MM.1S (cell line): ENCODE measurements at regions not wholly inside any gene's neighbourhood (a gene's known extent, or its start where the extent isn't known, plus 50 kb on each side); places are given as distances from the start of the nearest gene placed in this dataset.

ENCODE experiments used
- DNase-seq: peaks from one replicate; pipeline ENCODE4 v3.0.0-alpha.2; 2015
- H2AFZ ChIP-seq: fragments of 300-600 bp; sonication (generic); 2 replicates; pipeline ENCODE4 v1.6.0; 2016; ENCODE audit warnings: antibody characterized with exemption, low read length
- H3F3A ChIP-seq: fragments of 300-600 bp; sonication (generic); 2 replicates; pipeline ENCODE4 v1.6.1; 2016; ENCODE audit warnings: mild to moderate bottlenecking, antibody characterized with exemption, low read length, moderate library complexity, mixed read lengths; ENCODE audit not compliant: insufficient read depth
- H3K27ac ChIP-seq: fragments of 300-600 bp; sonication (generic); 2 replicates; pipeline ENCODE4 v1.5.1; 2016; ENCODE audit warnings: mild to moderate bottlenecking, low read length
- H3K27me3 ChIP-seq: fragments of 300-600 bp; sonication (generic); replicated peaks from 2 replicates; pipeline ENCODE4 v1.6.0; 2016; ENCODE audit warnings: low read length; ENCODE audit not compliant: insufficient read depth
- H3K36me3 ChIP-seq: fragments of 300-600 bp; sonication (generic); replicated peaks from 2 replicates; pipeline ENCODE4 v1.6.1; 2016; ENCODE audit warnings: mild to moderate bottlenecking, low read length, mixed read lengths; ENCODE audit not compliant: insufficient read depth
- H3K4me1 ChIP-seq: fragments of 300-600 bp; sonication (generic); 2 replicates; pipeline ENCODE4 v1.6.1; 2016; ENCODE audit warnings: low read length, mixed read lengths
- H3K4me2 ChIP-seq: fragments of 300-600 bp; sonication (generic); 2 replicates; pipeline ENCODE4 v1.6.0; 2016; ENCODE audit warnings: low read depth, low read length
- H3K4me3 ChIP-seq: fragments of 300-600 bp; sonication (generic); 2 replicates; pipeline ENCODE4 v1.5.1; 2016; ENCODE audit warnings: low read length, mixed read lengths
- H3K79me2 ChIP-seq: fragments of 300-600 bp; sonication (generic); 2 replicates; pipeline ENCODE4 v1.6.1; 2016; ENCODE audit warnings: mixed run types, low read length, mixed read lengths
- H3K9ac ChIP-seq: fragments of 300-600 bp; sonication (generic); 2 replicates; pipeline ENCODE4 v1.6.1; 2016; ENCODE audit warnings: low read length, mixed read lengths
- H3K9me2 ChIP-seq: fragments of 300-600 bp; sonication (generic); replicated peaks from 2 replicates; pipeline ENCODE4 v1.6.1; 2016; ENCODE audit warnings: mild to moderate bottlenecking, low read length, mixed read lengths; ENCODE audit not compliant: insufficient read depth
- H3K9me3 ChIP-seq: fragments of 300-600 bp; sonication (generic); replicated peaks from 2 replicates; pipeline ENCODE4 v1.6.1; 2016; ENCODE audit warnings: mild to moderate bottlenecking, low read length, mixed read lengths; ENCODE audit not compliant: insufficient read depth
- H4K20me1 ChIP-seq: fragments of 300-600 bp; sonication (generic); 2 replicates; pipeline ENCODE4 v1.6.1; 2016; ENCODE audit warnings: mild to moderate bottlenecking, low read length, moderate library complexity, mixed read lengths; ENCODE audit not compliant: insufficient read depth
- EZH2 ChIP-seq: fragments of 300-600 bp; sonication (generic); optimal IDR thresholded peaks from 2 replicates; pipeline ENCODE3; 2017; ENCODE audit warnings: low read depth, mild to moderate bottlenecking, antibody characterized with exemption, low read length, mixed read lengths
- EZH2phosphoT487 ChIP-seq: fragments of 300-600 bp; sonication (generic); IDR thresholded peaks from 2 replicates; pipeline ENCODE4 v1.6.1; 2018; ENCODE audit warnings: antibody characterized with exemption, low read length
- TF ChIP-seq, protein P1 (sequence below): fragments of 300-600 bp; sonication (generic); IDR thresholded peaks from 2 replicates; pipeline ENCODE4 v1.5.1; 2016; ENCODE audit warnings: antibody characterized with exemption, low read length, mixed read lengths

DNA sequence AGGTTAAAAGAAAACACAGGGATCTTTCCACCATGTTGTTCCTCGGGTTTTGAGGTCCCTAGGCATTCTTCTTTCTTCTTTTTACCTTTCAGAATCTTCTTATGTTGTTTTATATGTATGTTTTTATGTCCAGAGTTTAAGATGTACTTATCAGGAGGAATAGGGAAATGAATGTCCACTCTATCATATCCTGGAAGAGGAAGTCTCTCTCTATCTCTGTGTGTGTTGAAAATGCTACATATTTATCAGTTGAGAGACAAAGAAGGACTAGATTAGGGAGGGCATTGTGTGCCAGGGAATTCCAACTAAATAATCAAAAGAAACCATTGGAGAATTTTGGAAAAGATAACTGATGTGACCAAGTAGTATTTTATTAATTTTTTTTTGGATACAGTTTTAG lies 200.5 kb upstream of the POT1 start:
- H3K36me3 ChIP-seq, result no peaks in the 10 kb centered on the region
- H3K27ac ChIP-seq, result no peak overlapping the region
- no peaks in the 10 kb centered on the region for H3K9me2 ChIP-seq
- H3K27me3 ChIP-seq, result no peaks in the 10 kb centered on the region
- H3K4me1 ChIP-seq, result no peaks in the 10 kb centered on the region
- H4K20me1 ChIP-seq, result no peaks in the 10 kb centered on the region
- H3K4me2 ChIP-seq, result no peak overlapping the region
- no peak overlapping the region for H3K4me3 ChIP-seq
- H3K9ac ChIP-seq, result no peak overlapping the region
- no peak overlapping the region for H2AFZ ChIP-seq
- DNase-seq, result no peak
- H3K79me2 ChIP-seq, result no peaks in the 10 kb centered on the region
- H3F3A ChIP-seq, result no peaks in the 10 kb centered on the region
- TF ChIP-seq, protein P1, sequence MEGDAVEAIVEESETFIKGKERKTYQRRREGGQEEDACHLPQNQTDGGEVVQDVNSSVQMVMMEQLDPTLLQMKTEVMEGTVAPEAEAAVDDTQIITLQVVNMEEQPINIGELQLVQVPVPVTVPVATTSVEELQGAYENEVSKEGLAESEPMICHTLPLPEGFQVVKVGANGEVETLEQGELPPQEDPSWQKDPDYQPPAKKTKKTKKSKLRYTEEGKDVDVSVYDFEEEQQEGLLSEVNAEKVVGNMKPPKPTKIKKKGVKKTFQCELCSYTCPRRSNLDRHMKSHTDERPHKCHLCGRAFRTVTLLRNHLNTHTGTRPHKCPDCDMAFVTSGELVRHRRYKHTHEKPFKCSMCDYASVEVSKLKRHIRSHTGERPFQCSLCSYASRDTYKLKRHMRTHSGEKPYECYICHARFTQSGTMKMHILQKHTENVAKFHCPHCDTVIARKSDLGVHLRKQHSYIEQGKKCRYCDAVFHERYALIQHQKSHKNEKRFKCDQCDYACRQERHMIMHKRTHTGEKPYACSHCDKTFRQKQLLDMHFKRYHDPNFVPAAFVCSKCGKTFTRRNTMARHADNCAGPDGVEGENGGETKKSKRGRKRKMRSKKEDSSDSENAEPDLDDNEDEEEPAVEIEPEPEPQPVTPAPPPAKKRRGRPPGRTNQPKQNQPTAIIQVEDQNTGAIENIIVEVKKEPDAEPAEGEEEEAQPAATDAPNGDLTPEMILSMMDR, result no peak
- TF ChIP-seq EZH2phosphoT487 (no peak), EZH2 (no peak)
- no peaks in the 10 kb centered on the region for H3K9me3 ChIP-seq

DNA sequence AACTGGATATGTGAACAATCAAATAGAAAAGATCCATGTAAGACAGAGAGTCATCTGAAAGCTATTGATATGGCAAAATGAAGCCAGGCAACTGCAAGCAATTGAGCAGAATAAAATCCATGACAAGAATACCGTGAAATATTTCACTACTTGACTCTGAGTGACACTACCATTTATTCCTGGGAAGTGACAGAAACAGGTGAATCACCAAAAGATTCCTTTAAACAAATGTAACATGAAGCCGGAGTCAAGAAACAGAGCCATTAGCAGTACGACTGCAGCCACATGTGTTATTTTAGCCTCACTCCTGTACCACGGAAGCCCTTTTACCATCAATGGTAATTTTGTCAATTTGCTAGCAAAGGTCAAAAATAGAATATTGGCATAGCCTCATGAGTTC lies 197.7 kb upstream of the POT1 start:
- no peaks in the 10 kb centered on the region for H3K9me3 ChIP-seq
- H3K36me3 ChIP-seq, result no peaks in the 10 kb centered on the region
- no peaks in the 10 kb centered on the region for H3K79me2 ChIP-seq
- no peaks in the 10 kb centered on the region for H4K20me1 ChIP-seq
- no peaks in the 10 kb centered on the region for H3F3A ChIP-seq
- H3K9me2 ChIP-seq, result no peaks in the 10 kb centered on the region
- no peaks in the 10 kb centered on the region for H3K4me1 ChIP-seq
- no peak for DNase-seq
- no peaks in the 10 kb centered on the region for H3K27me3 ChIP-seq
- H3K4me3 ChIP-seq, result no peak overlapping the region
- no peak overlapping the region for H3K4me2 ChIP-seq
- H2AFZ ChIP-seq, result no peak overlapping the region
- TF ChIP-seq, protein P1, result no peak
- TF ChIP-seq EZH2phosphoT487 (no peak), EZH2 (no peak)
- H3K27ac ChIP-seq, result no peak overlapping the region
- no peak overlapping the region for H3K9ac ChIP-seq

DNA sequence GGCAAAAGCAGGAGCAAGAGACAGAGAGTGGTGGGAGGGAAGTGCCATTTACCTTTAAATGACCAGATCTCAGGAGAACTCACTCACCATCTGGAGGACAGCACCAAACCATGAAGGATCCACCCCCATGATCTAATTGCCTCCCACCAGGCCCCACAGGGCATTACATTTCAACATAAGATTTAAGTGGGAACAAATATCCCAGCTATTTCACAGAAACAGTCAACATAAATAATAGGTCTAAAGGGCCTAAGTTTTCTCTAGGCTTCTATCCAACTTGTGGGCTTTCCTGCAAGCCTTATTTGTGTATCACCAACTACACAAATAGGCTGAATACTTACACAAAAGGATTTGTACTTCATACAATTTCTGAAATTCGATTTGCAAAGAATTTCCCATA lies 196.8 kb upstream of the POT1 start:
- Histone ChIP-seq H3K27ac (no peak overlapping the region), H3K9ac (no peak overlapping the region), H3K27me3 (no peaks in the 10 kb centered on the region), H3F3A (no peaks in the 10 kb centered on the region), H3K9me3 (no peaks in the 10 kb centered on the region), H3K4me1 (no peaks in the 10 kb centered on the region), H3K4me2 (no peak overlapping the region), H3K36me3 (no peaks in the 10 kb centered on the region), H2AFZ (no peak overlapping the region), H3K9me2 (no peaks in the 10 kb centered on the region), H4K20me1 (no peaks in the 10 kb centered on the region), H3K4me3 (no peak overlapping the region), H3K79me2 (no peaks in the 10 kb centered on the region)
- DNase-seq, result no peak
- TF ChIP-seq EZH2, result no peak
- TF ChIP-seq, protein P1, result no peak
- no peak for TF ChIP-seq EZH2phosphoT487
